ENCODE measurements at regions not wholly inside any gene's neighbourhood (a gene's known extent, or its start where the extent isn't known, plus 50 kb on each side); places are given as distances from the start of the nearest gene placed in this dataset.

DNA sequence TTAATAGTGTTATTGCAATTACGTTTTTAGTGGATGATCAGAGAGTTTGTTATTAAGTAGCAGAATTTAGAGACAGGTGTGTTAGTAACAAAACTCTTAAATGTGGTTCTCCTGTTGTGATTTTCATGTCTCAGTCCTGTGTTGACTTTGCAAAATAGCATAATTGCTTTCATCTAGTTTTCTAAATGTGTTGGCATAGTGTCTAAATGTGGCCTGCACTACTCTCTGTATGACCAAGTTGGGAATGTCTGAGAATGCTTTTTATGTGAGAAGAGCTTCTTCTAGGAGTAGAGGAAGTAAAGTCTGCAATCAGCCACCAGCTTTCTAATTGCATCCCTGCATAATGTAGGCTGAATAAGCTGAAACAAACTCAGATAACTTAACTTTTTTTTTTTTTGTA lies 158.6 kb upstream of the FAT1 start:
- no peaks in the 10 kb centered on the region for H3F3A ChIP-seq (ENCODE audit: insufficient read depth)
- H3K79me2 ChIP-seq (ENCODE audit: insufficient read depth, low read length) = no peaks in the 10 kb centered on the region
- no peaks in the 10 kb centered on the region for H3K9me2 ChIP-seq (replicated peaks; ENCODE audit: insufficient read depth, low read length)
- no peaks in the 10 kb centered on the region for H3K36me3 ChIP-seq (ENCODE audit: low read length)
- H3K27me3 ChIP-seq (ENCODE audit: low read length) = no peaks in the 10 kb centered on the region
- TF ChIP-seq, protein P1, sequence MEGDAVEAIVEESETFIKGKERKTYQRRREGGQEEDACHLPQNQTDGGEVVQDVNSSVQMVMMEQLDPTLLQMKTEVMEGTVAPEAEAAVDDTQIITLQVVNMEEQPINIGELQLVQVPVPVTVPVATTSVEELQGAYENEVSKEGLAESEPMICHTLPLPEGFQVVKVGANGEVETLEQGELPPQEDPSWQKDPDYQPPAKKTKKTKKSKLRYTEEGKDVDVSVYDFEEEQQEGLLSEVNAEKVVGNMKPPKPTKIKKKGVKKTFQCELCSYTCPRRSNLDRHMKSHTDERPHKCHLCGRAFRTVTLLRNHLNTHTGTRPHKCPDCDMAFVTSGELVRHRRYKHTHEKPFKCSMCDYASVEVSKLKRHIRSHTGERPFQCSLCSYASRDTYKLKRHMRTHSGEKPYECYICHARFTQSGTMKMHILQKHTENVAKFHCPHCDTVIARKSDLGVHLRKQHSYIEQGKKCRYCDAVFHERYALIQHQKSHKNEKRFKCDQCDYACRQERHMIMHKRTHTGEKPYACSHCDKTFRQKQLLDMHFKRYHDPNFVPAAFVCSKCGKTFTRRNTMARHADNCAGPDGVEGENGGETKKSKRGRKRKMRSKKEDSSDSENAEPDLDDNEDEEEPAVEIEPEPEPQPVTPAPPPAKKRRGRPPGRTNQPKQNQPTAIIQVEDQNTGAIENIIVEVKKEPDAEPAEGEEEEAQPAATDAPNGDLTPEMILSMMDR (IDR thresholded peaks at IDR 0.05; ENCODE audit: insufficient read depth, low read length, poor library complexity, severe bottlenecking) = no peak
- no peak for TF ChIP-seq EZH2phosphoT487 (conservative IDR thresholded peaks at IDR 0.05; ENCODE audit: low read length)
- no peak overlapping the region for H2AFZ ChIP-seq (ENCODE audit: low read depth, low read length, severe bottlenecking)
- no peak overlapping the region for H3K4me2 ChIP-seq (ENCODE audit: low read depth, low read length, poor library complexity, severe bottlenecking)
- no peaks in the 10 kb centered on the region for H3K9me3 ChIP-seq (ENCODE audit: insufficient read depth, low read length)
- H3K27ac ChIP-seq (ENCODE audit: low read depth, low read length) = no peak overlapping the region
- no peak overlapping the region for H3K9ac ChIP-seq (ENCODE audit: low read length)
- H4K20me1 ChIP-seq (ENCODE audit: low read depth, low read length) = no peaks in the 10 kb centered on the region
- H3K4me3 ChIP-seq (ENCODE audit: insufficient read depth, low read length, poor library complexity, severe bottlenecking) = no peak overlapping the region

DNA sequence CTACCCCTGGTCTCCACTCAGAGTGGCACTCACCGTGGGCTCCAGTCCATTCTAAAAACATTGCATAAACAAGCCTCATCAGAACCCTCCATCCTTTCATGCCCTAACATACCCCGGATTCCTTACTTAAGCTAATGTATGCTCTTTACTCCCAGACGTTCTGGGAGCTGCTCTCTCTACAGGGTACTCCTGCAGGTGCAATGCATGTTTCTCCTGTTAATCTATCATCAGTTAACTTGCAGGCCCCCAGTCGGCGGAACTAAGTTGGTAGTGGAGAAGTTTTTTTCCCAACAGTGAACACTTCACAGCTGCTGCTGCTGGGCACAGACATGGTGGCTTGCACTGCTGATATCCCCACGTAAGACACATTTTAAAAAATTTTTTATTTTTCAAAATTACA lies 161.6 kb upstream of the FAT1 start:
- Histone ChIP-seq H3K9me2 (replicated peaks; ENCODE audit: insufficient read depth, low read length) (no peaks in the 10 kb centered on the region), H3K4me3 (ENCODE audit: insufficient read depth, low read length, poor library complexity, severe bottlenecking) (no peak overlapping the region), H3K79me2 (ENCODE audit: insufficient read depth, low read length) (no peaks in the 10 kb centered on the region), H3K9ac (ENCODE audit: low read length) (no peak overlapping the region), H3K27me3 (ENCODE audit: low read length) (no peaks in the 10 kb centered on the region), H3F3A (ENCODE audit: insufficient read depth) (no peaks in the 10 kb centered on the region), H2AFZ (ENCODE audit: low read depth, low read length, severe bottlenecking) (no peak overlapping the region), H3K4me2 (ENCODE audit: low read depth, low read length, poor library complexity, severe bottlenecking) (no peak overlapping the region), H3K27ac (ENCODE audit: low read depth, low read length) (no peak overlapping the region), H3K9me3 (ENCODE audit: insufficient read depth, low read length) (no peaks in the 10 kb centered on the region), H3K36me3 (ENCODE audit: low read length) (no peaks in the 10 kb centered on the region), H4K20me1 (ENCODE audit: low read depth, low read length) (no peaks in the 10 kb centered on the region)
- TF ChIP-seq, protein P1 (IDR thresholded peaks at IDR 0.05; ENCODE audit: insufficient read depth, low read length, poor library complexity, severe bottlenecking) = no peak
- TF ChIP-seq EZH2phosphoT487 (conservative IDR thresholded peaks at IDR 0.05; ENCODE audit: low read length) = no peak

DNA sequence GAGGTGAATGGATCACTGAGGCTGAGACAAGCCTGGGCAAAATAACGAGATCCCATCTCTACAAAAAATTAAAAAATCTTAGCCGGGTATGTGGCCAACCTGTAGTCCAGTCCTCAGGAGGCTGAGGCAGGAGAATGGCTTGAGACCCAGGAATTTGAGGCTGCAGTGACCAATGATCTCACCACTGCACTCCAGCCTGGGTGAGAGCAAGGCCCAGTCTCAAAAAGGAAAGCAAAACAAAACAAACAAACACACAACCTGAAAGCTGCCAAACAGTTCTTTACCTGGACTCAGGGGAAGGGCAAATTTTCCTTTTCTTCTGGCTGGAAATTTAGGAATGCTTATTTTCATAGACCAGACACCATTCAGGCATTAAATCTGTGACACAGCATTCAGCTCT lies 163.1 kb upstream of the FAT1 start:
- H3K9me2 ChIP-seq (replicated peaks; ENCODE audit: insufficient read depth, low read length) = no peaks in the 10 kb centered on the region
- H3K4me3 ChIP-seq (ENCODE audit: insufficient read depth, low read length, poor library complexity, severe bottlenecking) = no peak overlapping the region
- H3K27ac ChIP-seq (ENCODE audit: low read depth, low read length) = no peak overlapping the region
- H3F3A ChIP-seq (ENCODE audit: insufficient read depth) = no peaks in the 10 kb centered on the region
- H3K79me2 ChIP-seq (ENCODE audit: insufficient read depth, low read length) = no peaks in the 10 kb centered on the region
- no peak overlapping the region for H3K4me2 ChIP-seq (ENCODE audit: low read depth, low read length, poor library complexity, severe bottlenecking)
- H3K36me3 ChIP-seq (ENCODE audit: low read length) = no peaks in the 10 kb centered on the region
- H3K9ac ChIP-seq (ENCODE audit: low read length) = no peak overlapping the region
- no peaks in the 10 kb centered on the region for H3K27me3 ChIP-seq (ENCODE audit: low read length)
- no peaks in the 10 kb centered on the region for H4K20me1 ChIP-seq (ENCODE audit: low read depth, low read length)
- TF ChIP-seq, protein P1 (IDR thresholded peaks at IDR 0.05; ENCODE audit: insufficient read depth, low read length, poor library complexity, severe bottlenecking) = no peak
- TF ChIP-seq EZH2phosphoT487 (conservative IDR thresholded peaks at IDR 0.05; ENCODE audit: low read length) = no peak
- no peak overlapping the region for H2AFZ ChIP-seq (ENCODE audit: low read depth, low read length, severe bottlenecking)
- H3K9me3 ChIP-seq (ENCODE audit: insufficient read depth, low read length) = no peaks in the 10 kb centered on the region

Measured in SU-DHL-6 (cell line).